Thyroid gland (tissue), 4 donors: ENCODE measurements at regions not wholly inside any gene's neighbourhood (a gene's known extent, or its start where the extent isn't known, plus 50 kb on each side); places are given as distances from the start of the nearest gene placed in this dataset.

Experiments used
- POLR2A ChIP-seq, 2 donors: fragments of 450-650 bp; IDR thresholded peaks; one replicate each; pipeline ENCODE4 v1.6.1; 2017; ENCODE audit warnings: antibody characterized with exemption in 2 of 2, mild to moderate bottlenecking in 2 of 2, moderate library complexity in 1 of 2
- TF ChIP-seq, protein P1 (sequence below), 6 experiments: fragments of 200-600 bp in 3 of 6; fragments of 450-650 bp in 3 of 6; sonication (generic) in 3 of 6; IDR thresholded peaks; one replicate each; pipeline ENCODE4 v1.5.1; 2016 to 2019; ENCODE audit warnings: antibody characterized with exemption in 6 of 6, mild to moderate bottlenecking in 2 of 6, inconsistent platforms in 1 of 6, moderate library complexity in 1 of 6

DNA sequence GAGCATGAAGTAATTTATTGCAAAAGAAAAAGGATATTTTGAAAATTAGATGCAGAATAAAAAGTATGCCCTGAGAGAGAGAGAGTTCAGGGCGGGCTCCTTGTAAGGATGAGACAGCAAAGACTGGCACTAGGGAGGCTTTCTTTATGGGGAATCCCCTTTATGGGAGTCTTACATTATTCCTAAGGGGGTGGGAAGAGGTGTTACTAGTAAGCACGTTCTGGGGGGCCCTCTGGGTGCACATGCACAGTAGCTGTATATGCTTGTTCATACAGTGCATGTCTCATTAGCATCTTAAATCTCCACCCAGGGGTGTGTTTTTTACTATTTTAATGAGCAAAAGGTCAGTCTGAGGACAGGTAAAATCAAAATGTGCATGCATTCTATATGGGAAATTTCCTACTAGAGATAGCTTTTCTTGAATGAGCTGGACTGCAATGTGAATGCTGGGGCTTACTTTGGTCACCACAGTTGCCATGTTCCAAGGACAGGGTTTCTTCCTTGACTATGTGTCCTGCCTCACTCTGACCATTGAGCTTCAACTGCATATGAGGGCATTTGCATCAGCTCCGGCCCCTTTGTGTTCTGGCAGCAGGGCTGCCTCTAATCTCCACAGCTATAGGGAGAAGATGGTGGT is 614.1 kb downstream of the NUF2 start:
- TF ChIP-seq, protein P1, sequence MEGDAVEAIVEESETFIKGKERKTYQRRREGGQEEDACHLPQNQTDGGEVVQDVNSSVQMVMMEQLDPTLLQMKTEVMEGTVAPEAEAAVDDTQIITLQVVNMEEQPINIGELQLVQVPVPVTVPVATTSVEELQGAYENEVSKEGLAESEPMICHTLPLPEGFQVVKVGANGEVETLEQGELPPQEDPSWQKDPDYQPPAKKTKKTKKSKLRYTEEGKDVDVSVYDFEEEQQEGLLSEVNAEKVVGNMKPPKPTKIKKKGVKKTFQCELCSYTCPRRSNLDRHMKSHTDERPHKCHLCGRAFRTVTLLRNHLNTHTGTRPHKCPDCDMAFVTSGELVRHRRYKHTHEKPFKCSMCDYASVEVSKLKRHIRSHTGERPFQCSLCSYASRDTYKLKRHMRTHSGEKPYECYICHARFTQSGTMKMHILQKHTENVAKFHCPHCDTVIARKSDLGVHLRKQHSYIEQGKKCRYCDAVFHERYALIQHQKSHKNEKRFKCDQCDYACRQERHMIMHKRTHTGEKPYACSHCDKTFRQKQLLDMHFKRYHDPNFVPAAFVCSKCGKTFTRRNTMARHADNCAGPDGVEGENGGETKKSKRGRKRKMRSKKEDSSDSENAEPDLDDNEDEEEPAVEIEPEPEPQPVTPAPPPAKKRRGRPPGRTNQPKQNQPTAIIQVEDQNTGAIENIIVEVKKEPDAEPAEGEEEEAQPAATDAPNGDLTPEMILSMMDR (IDR thresholded peaks at IDR 0.05): no peak
- no peak for TF ChIP-seq POLR2A (IDR thresholded peaks at IDR 0.05)
